ENCODE measurements at regions not wholly inside any gene's neighbourhood (a gene's known extent, or its start where the extent isn't known, plus 50 kb on each side); places are given as distances from the start of the nearest gene placed in this dataset.

- DNase-seq = no peak
- Histone ChIP-seq H3K27me3 (no peaks in the 10 kb centered on the region), H3K4me1 (no peaks in the 10 kb centered on the region), H3K27ac (no peak overlapping the region), H3K4me3 (no peak overlapping the region), H3K9me3 (no peaks in the 10 kb centered on the region), H3K36me3 (no peaks in the 10 kb centered on the region)
- intact Hi-C loops (cut with DNase I; ENCODE audit: low total_unique reads) = no loop called here
- TF ChIP-seq, protein P1, sequence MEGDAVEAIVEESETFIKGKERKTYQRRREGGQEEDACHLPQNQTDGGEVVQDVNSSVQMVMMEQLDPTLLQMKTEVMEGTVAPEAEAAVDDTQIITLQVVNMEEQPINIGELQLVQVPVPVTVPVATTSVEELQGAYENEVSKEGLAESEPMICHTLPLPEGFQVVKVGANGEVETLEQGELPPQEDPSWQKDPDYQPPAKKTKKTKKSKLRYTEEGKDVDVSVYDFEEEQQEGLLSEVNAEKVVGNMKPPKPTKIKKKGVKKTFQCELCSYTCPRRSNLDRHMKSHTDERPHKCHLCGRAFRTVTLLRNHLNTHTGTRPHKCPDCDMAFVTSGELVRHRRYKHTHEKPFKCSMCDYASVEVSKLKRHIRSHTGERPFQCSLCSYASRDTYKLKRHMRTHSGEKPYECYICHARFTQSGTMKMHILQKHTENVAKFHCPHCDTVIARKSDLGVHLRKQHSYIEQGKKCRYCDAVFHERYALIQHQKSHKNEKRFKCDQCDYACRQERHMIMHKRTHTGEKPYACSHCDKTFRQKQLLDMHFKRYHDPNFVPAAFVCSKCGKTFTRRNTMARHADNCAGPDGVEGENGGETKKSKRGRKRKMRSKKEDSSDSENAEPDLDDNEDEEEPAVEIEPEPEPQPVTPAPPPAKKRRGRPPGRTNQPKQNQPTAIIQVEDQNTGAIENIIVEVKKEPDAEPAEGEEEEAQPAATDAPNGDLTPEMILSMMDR (IDR thresholded peaks at IDR 0.05) = no peak
- TF ChIP-seq POLR2A (IDR thresholded peaks at IDR 0.05) = no peak
These were observed 184.8 kb upstream of the NTF3 start for GRCh38 chr12:5247144-5247543.

- TF ChIP-seq, protein P1 (IDR thresholded peaks at IDR 0.05) = no peak
- TF ChIP-seq POLR2A (IDR thresholded peaks at IDR 0.05) = no peak
- H3K4me1 ChIP-seq = no peaks in the 10 kb centered on the region
- H3K4me3 ChIP-seq = no peak overlapping the region
- DNase-seq = no peak
- H3K36me3 ChIP-seq = no peaks in the 10 kb centered on the region
- no peaks in the 10 kb centered on the region for H3K27me3 ChIP-seq
- H3K9me3 ChIP-seq = no peaks in the 10 kb centered on the region
- intact Hi-C loops (cut with DNase I; ENCODE audit: low total_unique reads) = no loop called here
- H3K27ac ChIP-seq = no peak overlapping the region
These were observed 183.7 kb upstream of the NTF3 start for GRCh38 chr12:5248230-5248629.

- no peak overlapping the region for H3K4me3 ChIP-seq
- H3K27me3 ChIP-seq = no peaks in the 10 kb centered on the region
- no peaks in the 10 kb centered on the region for H3K36me3 ChIP-seq
- H3K9me3 ChIP-seq = no peaks in the 10 kb centered on the region
- no peak for TF ChIP-seq POLR2A (IDR thresholded peaks at IDR 0.05)
- TF ChIP-seq, protein P1 (IDR thresholded peaks at IDR 0.05) = no peak
- H3K27ac ChIP-seq = no peak overlapping the region
- no peak for DNase-seq
- intact Hi-C loops (cut with DNase I; ENCODE audit: low total_unique reads) = no loop called here
- no peaks in the 10 kb centered on the region for H3K4me1 ChIP-seq
These were observed 182.8 kb upstream of the NTF3 start for GRCh38 chr12:5248999-5249526.

GRCh38 chr12:5251092-5251491, 180.8 kb upstream of the NTF3 start:
- Histone ChIP-seq H3K27ac (no peak overlapping the region), H3K9me3 (no peaks in the 10 kb centered on the region), H3K36me3 (no peaks in the 10 kb centered on the region), H3K4me1 (no peaks in the 10 kb centered on the region), H3K4me3 (no peak overlapping the region), H3K27me3 (no peaks in the 10 kb centered on the region)
- TF ChIP-seq, protein P1 (IDR thresholded peaks at IDR 0.05) = no peak
- TF ChIP-seq POLR2A (IDR thresholded peaks at IDR 0.05) = no peak
- no peak for DNase-seq
- intact Hi-C loops (cut with DNase I; ENCODE audit: low total_unique reads) = no loop called here

GRCh38 chr12:5251786-5252185, 180.1 kb upstream of the NTF3 start:
- H3K9me3 ChIP-seq = no peaks in the 10 kb centered on the region
- no peak for DNase-seq
- no peak overlapping the region for H3K27ac ChIP-seq
- H3K27me3 ChIP-seq = no peaks in the 10 kb centered on the region
- H3K4me1 ChIP-seq = no peaks in the 10 kb centered on the region
- H3K4me3 ChIP-seq = no peak overlapping the region
- H3K36me3 ChIP-seq = no peaks in the 10 kb centered on the region
- intact Hi-C loops (cut with DNase I; ENCODE audit: low total_unique reads) = no loop called here
- TF ChIP-seq, protein P1 (IDR thresholded peaks at IDR 0.05) = no peak
- TF ChIP-seq POLR2A (IDR thresholded peaks at IDR 0.05) = no peak
